H1 (cell line): ENCODE measurements at regions not wholly inside any gene's neighbourhood (a gene's known extent, or its start where the extent isn't known, plus 50 kb on each side); places are given as distances from the start of the nearest gene placed in this dataset.

Source experiments
- CTCF ChIA-PET: fragments of 300-600 bp; sonication (Branson Sonifier 250); formaldehyde crosslinking; loops from one replicate; lab custom pipeline; 2021; ENCODE audit not compliant: partially characterized antibody; lab: Charles Lee
- POLR2A ChIA-PET: fragments of 300-600 bp; sonication (Branson Sonifier 250); formaldehyde crosslinking; loops from one replicate; lab custom pipeline; 2021; ENCODE audit warnings: inconsistent platforms; ENCODE audit not compliant: partially characterized antibody; lab: Charles Lee
- DNase-seq, 2 experiments: peaks; one replicate each; pipeline versions ENCODE4 v3.0.0 to v3.0.0-alpha.2; 2010 to 2022; ENCODE audit warnings: low spot score in 2 of 2, low read depth in 1 of 2, mixed read lengths in 1 of 2
- FAIRE-seq: peaks from 2 replicates; lab custom pipeline; 2011; peaks lifted over from hg19 to GRCh38; lab: Jason Lieb, UNC
- H2AFZ ChIP-seq: 2 replicates; pipeline ENCODE4 v1.8.1; 2012; ENCODE audit warnings: low read length, inconsistent platforms
- H2AK5ac ChIP-seq: 2 replicates; pipeline ENCODE4 v1.6.1; 2013; ENCODE audit warnings: low read depth, low read length
- H2BK120ac ChIP-seq: replicated peaks from 2 replicates; pipeline ENCODE3; 2013; ENCODE audit warnings: low read depth, low read length, inconsistent platforms
- H2BK12ac ChIP-seq: 2 replicates; pipeline ENCODE4 v1.6.1; 2013; ENCODE audit warnings: low read depth, low read length
- H2BK15ac ChIP-seq: 2 replicates; pipeline ENCODE4 v1.6.1; 2013; ENCODE audit warnings: low read length
- H2BK20ac ChIP-seq: 2 replicates; pipeline ENCODE4 v1.6.1; 2013; ENCODE audit warnings: low read length
- H2BK5ac ChIP-seq: 2 replicates; pipeline ENCODE4 v1.6.1; 2013; ENCODE audit warnings: low read depth, low read length
- H3K14ac ChIP-seq: 2 replicates; pipeline ENCODE4 v1.6.1; 2013; ENCODE audit warnings: inconsistent platforms; ENCODE audit not compliant: insufficient read length
- H3K18ac ChIP-seq: 2 replicates; pipeline ENCODE4 v1.6.1; 2013; ENCODE audit warnings: low read length; ENCODE audit errors: extremely low read depth
- H3K23ac ChIP-seq: 2 replicates; pipeline ENCODE4 v1.6.1; 2013; ENCODE audit warnings: inconsistent platforms; ENCODE audit not compliant: insufficient read length
- H3K23me2 ChIP-seq: 2 replicates; pipeline ENCODE4 v1.6.1; 2013; ENCODE audit warnings: low read depth, low read length
- H3K27ac ChIP-seq: 2 replicates; pipeline ENCODE4 v1.6.1; 2011; ENCODE audit warnings: low read depth, low read length, inconsistent platforms
- H3K27me3 ChIP-seq, 4 experiments: replicated peaks in 1 of 4; 1 replicate in 1 of 4; 2 replicates in 3 of 4; pipeline versions ENCODE4 v1.6.1 to v1.8.1; 2011 to 2013; ENCODE audit warnings: low read length in 3 of 4, mild to moderate bottlenecking in 3 of 4, inconsistent platforms in 2 of 4, mixed read lengths in 2 of 4, moderate library complexity in 1 of 4; ENCODE audit not compliant: control insufficient read depth in 3 of 4, insufficient read depth in 3 of 4; ENCODE audit errors: extremely low read depth in 1 of 4
- H3K36me3 ChIP-seq, 4 experiments: 2 replicates each; pipeline versions ENCODE4 v1.6.1 to v1.8.1; 2011 to 2013; ENCODE audit warnings: mild to moderate bottlenecking in 4 of 4, low read length in 3 of 4, moderate library complexity in 2 of 4, control low read depth in 1 of 4, inconsistent platforms in 1 of 4; ENCODE audit not compliant: insufficient read depth in 4 of 4, control insufficient read depth in 2 of 4
- H3K4ac ChIP-seq: replicated peaks from 2 replicates; pipeline ENCODE3; 2013; ENCODE audit warnings: low read length, low read depth, mixed read lengths, inconsistent platforms; ENCODE audit not compliant: insufficient read length
- H3K4me1 ChIP-seq, 4 experiments: replicated peaks in 1 of 4; 1 replicate in 1 of 4; 2 replicates in 3 of 4; pipeline versions ENCODE4 v1.6.1 to v1.8.1; 2011 to 2013; ENCODE audit warnings: low read length in 3 of 4, inconsistent platforms in 2 of 4, mixed read lengths in 1 of 4; ENCODE audit not compliant: insufficient read depth in 4 of 4, control insufficient read depth in 3 of 4
- H3K4me2 ChIP-seq, 2 experiments: 2 replicates each; pipeline versions ENCODE4 v1.6.1 to v1.8.1; 2011 to 2013; ENCODE audit warnings: low read depth in 2 of 2, low read length in 2 of 2, control low read depth in 1 of 2, inconsistent platforms in 1 of 2, mild to moderate bottlenecking in 1 of 2; ENCODE audit not compliant: insufficient read depth in 1 of 2
- H3K4me3 ChIP-seq, 4 experiments: fragments of 200-600, 300-600 bp in 1 of 4; sonication (generic), shearing (Covaris generic), sonication (Bioruptor Twin) in 1 of 4; 2 replicates each; pipeline versions ENCODE4 v1.5.1 to v1.8.1; 2011 to 2016; ENCODE audit warnings: low read length in 4 of 4, low read depth in 3 of 4, control low read depth in 2 of 4, inconsistent platforms in 2 of 4, mild to moderate bottlenecking in 2 of 4, mixed read lengths in 1 of 4, moderate library complexity in 1 of 4; ENCODE audit not compliant: insufficient read depth in 2 of 4; ENCODE audit errors: extremely low read depth in 1 of 4
- H3K56ac ChIP-seq: replicated peaks from 2 replicates; pipeline ENCODE3; 2013; ENCODE audit warnings: low read depth, mild to moderate bottlenecking, mixed read lengths, low read length, inconsistent platforms; ENCODE audit not compliant: insufficient read length
- H3K79me1 ChIP-seq: 2 replicates; pipeline ENCODE4 v1.6.1; 2013; ENCODE audit warnings: low read depth, low read length, control low read depth
- H3K79me2 ChIP-seq, 2 experiments: 2 replicates each; pipeline versions ENCODE4 v1.6.1 to v1.8.1; 2012 to 2013; ENCODE audit warnings: low read length in 2 of 2, mild to moderate bottlenecking in 2 of 2, inconsistent platforms in 1 of 2; ENCODE audit not compliant: insufficient read depth in 2 of 2, control insufficient read depth in 1 of 2
- H3K9ac ChIP-seq, 4 experiments: replicated peaks in 1 of 4; 1 replicate in 1 of 4; 2 replicates in 3 of 4; pipeline versions ENCODE4 v1.6.1 to v1.8.1; 2011 to 2013; ENCODE audit warnings: low read depth in 3 of 4, low read length in 3 of 4, control low read depth in 2 of 4, mild to moderate bottlenecking in 2 of 4, moderate library complexity in 2 of 4, inconsistent platforms in 1 of 4; ENCODE audit errors: extremely low read depth in 1 of 4
- H3K9me3 ChIP-seq, 2 experiments: 2 replicates each; pipeline versions ENCODE4 v1.6.1 to v1.8.1; 2012 to 2013; ENCODE audit warnings: mild to moderate bottlenecking in 2 of 2, moderate library complexity in 2 of 2, control low read depth in 1 of 2, inconsistent platforms in 1 of 2, low read depth in 1 of 2, low read length in 1 of 2, mixed read lengths in 1 of 2; ENCODE audit not compliant: insufficient read depth in 2 of 2
- H4K20me1 ChIP-seq, 2 experiments: replicated peaks in 1 of 2; 2 replicates each; pipeline versions ENCODE3 to v1.8.1; 2011 to 2013; ENCODE audit warnings: inconsistent platforms in 2 of 2, low read length in 2 of 2, mild to moderate bottlenecking in 1 of 2; ENCODE audit not compliant: insufficient read depth in 2 of 2, control insufficient read depth in 1 of 2
- H4K5ac ChIP-seq: 2 replicates; pipeline ENCODE4 v1.6.1; 2013; ENCODE audit warnings: low read length, low read depth, mixed read lengths, inconsistent platforms; ENCODE audit not compliant: insufficient read length
- H4K8ac ChIP-seq: 2 replicates; pipeline ENCODE4 v1.8.0; 2013; ENCODE audit warnings: mild to moderate bottlenecking, moderate library complexity, low read length, inconsistent platforms; ENCODE audit not compliant: insufficient read depth; ENCODE audit errors: extremely low read depth
- H4K91ac ChIP-seq: replicated peaks from 2 replicates; pipeline ENCODE3; 2013; ENCODE audit warnings: low read length, mixed read lengths, inconsistent platforms; ENCODE audit not compliant: insufficient read length
- BRCA1 ChIP-seq: IDR thresholded peaks from 2 replicates; pipeline ENCODE4 v1.6.1; 2012; ENCODE audit warnings: low read depth, low read length, improper control_type of control experiment
- CBX5 ChIP-seq: fragments of 300-800, 300-1000 bp; sonication (generic); IDR thresholded peaks from 2 replicates; pipeline ENCODE4 v1.7.1; 2016; ENCODE audit warnings: antibody characterized with exemption, low read length, low read depth
- CBX8 ChIP-seq: fragments of 300-800, 300-1000 bp; sonication (generic); IDR thresholded peaks from 2 replicates; pipeline ENCODE4 v1.7.1; 2016; ENCODE audit warnings: low read depth, low read length, borderline replicate concordance
- CEBPB ChIP-seq: IDR thresholded peaks from 2 replicates; pipeline ENCODE4 v1.6.1; 2012; ENCODE audit warnings: low read depth, low read length
- CHD2 ChIP-seq: IDR thresholded peaks from 2 replicates; pipeline ENCODE4 v1.6.1; 2012; ENCODE audit warnings: low read length, improper control_type of control experiment
- GTF2F1 ChIP-seq: IDR thresholded peaks from 2 replicates; pipeline ENCODE4 v1.6.1; 2012; ENCODE audit warnings: low read depth, low read length, improper control_type of control experiment, borderline replicate concordance
- HDAC2 ChIP-seq, 2 experiments: fragments of 300-600 bp in 1 of 2; sonication (generic) in 1 of 2; IDR thresholded peaks; 2 replicates each; pipeline ENCODE4 v1.6.1; 2011 to 2012; ENCODE audit warnings: low read depth in 2 of 2, low read length in 2 of 2, mild to moderate bottlenecking in 2 of 2, moderate library complexity in 2 of 2, borderline replicate concordance in 1 of 2, inconsistent platforms in 1 of 2
- HDAC6 ChIP-seq: IDR thresholded peaks from one replicate; pipeline ENCODE4 v1.7.1; 2012; ENCODE audit warnings: low read depth, mild to moderate bottlenecking, inconsistent platforms, low read length, moderate library complexity
- JUND ChIP-seq: IDR thresholded peaks from 2 replicates; pipeline ENCODE4 v1.6.1; 2011; ENCODE audit warnings: mild to moderate bottlenecking, improper control_type of control experiment, low read length
- KDM5A ChIP-seq: fragments of 200-600 bp; IDR thresholded peaks from 2 replicates; pipeline ENCODE4 v1.7.1; 2012; ENCODE audit warnings: mild to moderate bottlenecking, low read length, inconsistent platforms, mixed read lengths
- MAFK ChIP-seq: IDR thresholded peaks from 2 replicates; pipeline ENCODE4 v1.6.1; 2012; ENCODE audit warnings: low read depth, mild to moderate bottlenecking, improper control_type of control experiment, low read length
- SAP30 ChIP-seq: fragments of 300-600 bp; sonication (generic); IDR thresholded peaks from 2 replicates; pipeline ENCODE4 v1.7.1; 2012; ENCODE audit warnings: low read length, moderate library complexity, mild to moderate bottlenecking, inconsistent platforms; ENCODE audit not compliant: insufficient read depth, insufficient replicate concordance
- SP2 ChIP-seq: IDR thresholded peaks from 2 replicates; pipeline ENCODE4 v1.6.1; 2012; ENCODE audit warnings: mild to moderate bottlenecking, low read length, inconsistent platforms
- TAF7 ChIP-seq: optimal IDR thresholded peaks from 2 replicates; pipeline ENCODE3; 2011; ENCODE audit warnings: low read depth, mild to moderate bottlenecking, inconsistent platforms, low read length, moderate library complexity, borderline replicate concordance
- YY1 ChIP-seq: IDR thresholded peaks from 2 replicates; pipeline ENCODE4 v1.6.1; 2011; ENCODE audit warnings: low read depth, mild to moderate bottlenecking, low read length
- ZNF274 ChIP-seq: IDR thresholded peaks from 2 replicates; pipeline ENCODE4 v1.7.0; 2012; ENCODE audit warnings: low read length, borderline replicate concordance; ENCODE audit errors: extremely low read depth
- WGBS, 2 experiments: shearing (Covaris generic) in 1 of 2; methylation state at CpG; one replicate each; pipeline versions ENCODE4 v1.1.6 to v1.1.7; 2013 to 2015; ENCODE audit warnings: low lambda C conversion rate in 2 of 2, mixed read lengths in 2 of 2, inconsistent platforms in 1 of 2, low coverage in 1 of 2, missing lambda C conversion rate in 1 of 2; ENCODE audit not compliant: insufficient replicate concordance in 2 of 2, insufficient coverage in 1 of 2, insufficient read length in 1 of 2; ENCODE audit errors: extremely low coverage in 1 of 2, missing lambda C conversion rate in 1 of 2; 5-methylcytosine and 5-hydroxymethylcytosine counted together

- no peaks in the 10 kb centered on the region for H3K9me3 ChIP-seq
- no peak overlapping the region for H3K4me2 ChIP-seq
- H3K4me3 ChIP-seq = no peak overlapping the region
- no peaks in the 10 kb centered on the region for H3K23me2 ChIP-seq
- POLR2A ChIA-PET = no interaction called here
- H3K56ac ChIP-seq = no peak overlapping the region
- H2BK15ac ChIP-seq = no peak overlapping the region
- no peaks in the 10 kb centered on the region for H3K79me2 ChIP-seq
- H3K27me3 ChIP-seq = no peaks in the 10 kb centered on the region
- FAIRE-seq = no peak
- H3K4ac ChIP-seq = no peak overlapping the region
- H4K91ac ChIP-seq = no peak overlapping the region
- WGBS, 2 experiments = 90% methylated on average over 2 of the region's 2 CpGs; no CpG with 5 or more reads in 1 of the 2 experiments
- CTCF ChIA-PET = interaction anchor here (1.2 to 1.9 kb wide), 4 partner anchors 11 to 167 kb away, joined by 3 to 5 read pairs (median 4); no protein-coding TSS in a partner anchor
- no peaks in the 10 kb centered on the region for H3K36me3 ChIP-seq
- no peaks in the 10 kb centered on the region for H4K20me1 ChIP-seq
- H3K27ac ChIP-seq = no peak overlapping the region
- no peaks in the 10 kb centered on the region for H3K4me1 ChIP-seq
- no peak overlapping the region for H4K8ac ChIP-seq
- no peak overlapping the region for H3K14ac ChIP-seq
- no peak overlapping the region for H3K9ac ChIP-seq
- H3K79me1 ChIP-seq = no peaks in the 10 kb centered on the region
- H3K18ac ChIP-seq = no peak overlapping the region
- no peak overlapping the region for H2BK20ac ChIP-seq
- H3K23ac ChIP-seq = no peak overlapping the region
- no peak overlapping the region for H2AK5ac ChIP-seq
- H2BK120ac ChIP-seq = no peak overlapping the region
- H2AFZ ChIP-seq = no peak overlapping the region
- no peak overlapping the region for H2BK5ac ChIP-seq
- no peak overlapping the region for H2BK12ac ChIP-seq
- H4K5ac ChIP-seq = no peak overlapping the region
- no peak for DNase-seq
- TF ChIP-seq JUND = no peak
- TF ChIP-seq TAF7 = no peak
- no peak for TF ChIP-seq GTF2F1
- TF ChIP-seq CBX8 = no peak
- no peak for TF ChIP-seq MAFK
- no peak for TF ChIP-seq HDAC2 (IDR thresholded peaks at IDR 0.05; ENCODE audit: borderline replicate concordance in 1 of 2, low read depth in 2 of 2, low read length in 2 of 2)
- TF ChIP-seq SAP30 = no peak
- no peak for TF ChIP-seq CHD2
- no peak for TF ChIP-seq SP2
- no peak for TF ChIP-seq CEBPB
- TF ChIP-seq YY1 = no peak
- no peak for TF ChIP-seq KDM5A
- no peak for TF ChIP-seq HDAC6
- TF ChIP-seq ZNF274 = no peak
- TF ChIP-seq CBX5 = no peak
- no peak for TF ChIP-seq BRCA1
These were observed 1163.1 kb downstream of the UQCRFS1 start for GRCh38 chr19:28049875-28050274.
